NCI-H2029 (cell line): ENCODE measurements at regions not wholly inside any gene's neighbourhood (a gene's known extent, or its start where the extent isn't known, plus 50 kb on each side); places are given as distances from the start of the nearest gene placed in this dataset.
"Not testable (repeated sequence)": the region's sequence is repeated elsewhere in the genome, so short reads cannot be mapped to it uniquely, and the experiment has no call there.

ENCODE experiments used
- DNase-seq: peaks from one replicate; lab custom pipeline; 2025; lab: John Stamatoyannopoulos, UW

DNA sequence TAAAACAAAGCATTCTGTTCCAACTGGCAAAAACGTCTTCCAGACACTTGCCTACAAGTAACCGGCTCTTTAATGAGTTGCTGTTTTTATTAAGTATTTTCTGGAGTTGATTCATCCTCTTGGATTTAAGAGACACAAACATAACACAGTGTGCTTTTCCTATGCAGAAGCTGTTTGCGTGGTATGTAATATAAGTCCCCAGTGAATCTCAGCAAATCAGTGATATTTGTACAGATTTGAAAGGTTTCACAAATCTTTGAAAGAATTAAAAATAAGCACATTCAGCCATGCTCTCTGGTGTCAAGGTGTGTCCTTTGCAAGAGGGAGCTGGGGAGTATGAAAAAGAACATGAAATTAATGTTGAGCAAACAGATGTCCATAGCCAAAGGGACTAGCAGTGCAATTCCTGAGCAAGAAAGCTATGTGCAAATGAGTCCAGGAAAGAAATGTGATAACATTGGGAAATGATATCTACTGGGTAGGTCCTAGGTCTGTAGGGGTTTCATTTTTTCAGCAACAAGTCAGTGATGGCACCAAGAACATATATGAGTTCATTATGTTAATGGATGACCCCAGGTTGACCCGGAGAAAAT lies 170.1 kb upstream of the PHACTR1 start:
- no peak for DNase-seq

GRCh38 chr6:12548526-12548925 lies 168.0 kb upstream of the PHACTR1 start:
- DNase-seq: no peak

GRCh38 chr6:12549445-12549844 lies 167.1 kb upstream of the PHACTR1 start:
- not testable (repeated sequence) for DNase-seq

- DNase-seq: not testable (repeated sequence)
Observed at GRCh38 chr6:12554820-12555219, 161.7 kb upstream of the PHACTR1 start.

DNA sequence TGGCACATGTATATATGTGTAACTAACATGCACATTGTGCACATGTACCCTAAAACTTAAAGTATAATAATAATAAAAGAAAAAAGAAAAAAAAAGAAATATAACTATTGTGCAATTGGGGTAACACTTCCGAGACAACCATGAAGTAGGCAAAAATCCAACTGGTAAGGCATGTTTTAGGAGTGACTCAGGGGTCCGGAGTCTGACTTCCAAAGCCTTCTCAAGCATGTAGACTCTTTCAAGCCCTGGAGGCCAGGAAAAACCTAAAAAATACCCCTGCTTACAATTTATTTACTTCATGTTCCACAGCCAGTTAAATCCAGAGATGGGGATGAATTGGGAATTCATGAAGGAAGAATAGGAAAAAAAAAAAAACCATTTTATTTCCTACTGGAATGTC lies 161.3 kb upstream of the PHACTR1 start:
- DNase-seq: no peak

DNA sequence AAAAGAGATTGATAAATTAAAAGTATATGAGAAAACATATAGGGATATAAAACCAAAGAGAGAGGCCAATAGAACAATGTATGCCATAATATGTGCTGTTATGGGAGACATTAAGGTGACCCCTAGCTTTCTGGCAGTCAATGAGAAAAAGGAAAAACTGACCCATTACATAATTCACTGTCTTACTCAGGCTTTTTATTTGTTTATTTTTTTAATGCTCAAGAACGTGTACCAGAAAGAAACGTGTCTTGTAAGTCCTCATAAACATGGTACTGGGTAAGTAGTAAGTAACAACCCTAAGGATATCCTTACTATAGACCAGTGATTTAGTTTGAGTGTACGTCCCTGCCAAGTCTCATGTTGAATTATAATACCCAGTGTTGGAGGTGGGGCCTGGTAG lies 160.8 kb upstream of the PHACTR1 start:
- DNase-seq: no peak

- no peak for DNase-seq
Observed at GRCh38 chr6:12557765-12558164, 158.8 kb upstream of the PHACTR1 start.

DNA sequence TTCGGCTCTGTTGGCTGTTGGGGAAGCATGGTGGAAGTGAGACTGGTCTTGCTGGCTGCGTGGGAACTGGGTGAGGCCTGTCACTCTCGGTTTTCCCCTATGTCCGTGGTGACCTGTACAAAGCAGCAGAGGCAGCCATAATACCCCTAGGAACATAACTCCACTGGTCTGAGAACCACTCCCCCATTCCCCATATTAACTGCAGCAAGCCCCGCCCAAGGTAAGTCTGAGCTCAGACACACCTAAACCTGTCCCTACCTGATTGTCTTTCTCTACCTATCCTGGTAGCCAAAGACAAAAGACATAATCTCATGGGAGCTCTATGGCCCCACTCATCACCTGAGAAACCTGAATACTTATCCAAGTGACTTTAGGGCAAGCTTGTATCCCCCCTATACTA lies 156.3 kb upstream of the PHACTR1 start:
- no peak for DNase-seq

GRCh38 chr6:12566618-12567123 lies 149.9 kb upstream of the PHACTR1 start:
- no peak for DNase-seq

- DNase-seq: no peak
Observed at GRCh38 chr6:12567682-12568081, 148.9 kb upstream of the PHACTR1 start.

DNA sequence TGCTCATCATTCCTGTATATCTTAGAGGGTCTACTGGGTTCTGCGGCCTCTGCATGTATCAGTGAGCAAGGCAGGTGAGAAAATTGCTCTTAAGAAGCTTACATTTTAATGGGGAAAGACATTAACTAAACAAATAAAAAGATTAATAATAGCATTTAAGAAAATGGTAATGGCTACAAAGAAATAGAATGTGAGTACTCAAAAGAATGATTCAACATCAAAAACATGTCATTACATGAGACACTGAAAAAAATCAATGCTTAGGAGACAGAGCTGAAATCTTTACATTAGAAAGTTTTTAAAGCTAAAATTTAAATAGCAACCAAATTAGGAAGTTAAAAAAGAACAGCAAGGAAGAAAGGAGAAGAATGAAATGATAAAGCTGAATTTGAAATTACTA lies 146.9 kb upstream of the PHACTR1 start:
- DNase-seq: no peak

- DNase-seq: no peak
Observed at GRCh38 chr6:12570461-12571030, 146.0 kb upstream of the PHACTR1 start.

DNA sequence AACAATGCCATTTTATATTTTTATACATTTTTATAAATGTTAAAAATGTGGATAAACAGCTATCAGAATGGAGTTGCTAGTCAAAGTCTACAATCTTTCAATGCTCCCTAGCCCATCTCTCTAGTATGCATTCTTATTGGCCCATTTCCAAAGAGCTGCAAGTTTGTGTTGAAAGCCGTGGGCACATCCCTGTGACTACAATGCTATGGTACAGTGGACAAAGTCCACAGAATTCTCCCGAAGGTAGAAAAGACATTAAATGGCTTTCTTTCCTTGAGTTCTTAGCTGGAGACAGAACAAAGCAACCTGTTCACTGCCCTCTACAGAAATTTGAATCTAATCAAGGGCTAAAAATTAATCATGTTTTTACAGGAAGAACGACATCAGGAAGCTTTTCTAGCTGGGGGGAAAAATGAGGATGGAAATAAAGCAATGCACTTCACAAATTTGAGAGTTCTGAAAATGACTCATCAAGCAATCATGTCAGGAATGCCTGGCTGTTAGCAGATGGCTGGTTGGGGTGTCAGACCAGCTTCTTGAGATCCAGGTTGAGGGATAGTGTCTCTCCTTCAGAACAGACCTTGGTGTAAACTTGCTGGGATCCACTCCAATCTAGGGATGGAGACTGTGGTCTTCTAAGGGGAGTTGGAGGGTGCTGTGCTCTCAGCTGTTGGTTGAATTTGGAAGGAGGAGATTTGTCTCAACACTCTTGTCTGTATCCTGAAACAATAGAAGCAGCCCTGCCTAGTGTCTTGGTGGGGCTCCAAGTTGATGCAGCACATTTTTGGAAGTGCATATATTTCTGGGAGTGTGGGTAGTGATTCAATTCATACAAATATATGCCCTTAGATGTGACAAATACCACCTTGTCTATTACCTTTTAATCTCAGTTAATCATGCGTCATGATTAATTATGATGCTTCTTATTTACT lies 143.4 kb upstream of the PHACTR1 start:
- DNase-seq: no peak

- no peak for DNase-seq
Observed at GRCh38 chr6:12575961-12576360, 140.6 kb upstream of the PHACTR1 start.

DNA sequence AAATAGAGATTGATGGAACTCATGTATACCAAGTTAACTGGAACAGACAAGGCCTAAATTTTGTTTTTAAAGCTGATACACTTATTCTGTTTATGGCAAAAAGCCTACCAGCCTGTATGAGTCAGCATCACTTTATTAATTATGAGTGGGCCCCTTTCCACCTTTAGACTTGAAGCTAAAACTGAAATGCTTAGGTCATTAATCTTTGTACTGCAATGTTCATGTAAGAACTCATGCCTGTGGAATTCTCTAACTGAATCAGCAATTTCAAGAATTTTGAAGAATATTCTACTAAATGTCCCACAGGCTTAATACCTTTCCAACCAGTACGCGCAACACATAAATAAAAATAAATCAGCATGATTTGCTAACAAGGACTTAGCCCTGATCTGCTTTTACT lies 140.2 kb upstream of the PHACTR1 start:
- DNase-seq: no peak

- DNase-seq: no peak
Observed at GRCh38 chr6:12577124-12577850, 139.3 kb upstream of the PHACTR1 start.

DNA sequence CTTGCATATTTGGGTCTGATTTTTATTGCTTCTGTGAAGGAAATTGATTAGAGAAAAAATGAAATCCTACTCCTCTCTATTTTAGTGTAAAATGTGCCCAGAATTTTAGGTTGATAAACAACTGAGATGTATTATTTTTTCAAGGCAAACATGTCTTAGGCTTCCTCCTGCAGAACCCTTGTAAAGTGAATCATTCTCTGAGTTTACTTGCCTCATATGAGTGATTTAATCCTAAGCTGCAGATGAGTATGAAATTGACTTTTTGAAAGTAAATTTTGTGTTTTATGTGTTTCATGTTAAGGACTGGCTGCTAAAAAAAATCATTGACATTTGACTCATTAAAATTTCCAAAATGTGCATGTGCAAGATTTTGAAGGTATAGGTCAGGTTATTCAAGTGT lies 138.5 kb upstream of the PHACTR1 start:
- no peak for DNase-seq

- DNase-seq: no peak
Observed at GRCh38 chr6:12578751-12579150, 137.8 kb upstream of the PHACTR1 start.

- no peak for DNase-seq
Observed at GRCh38 chr6:12580290-12580689, 136.3 kb upstream of the PHACTR1 start.

- no peak for DNase-seq
Observed at GRCh38 chr6:12582421-12583110, 134.0 kb upstream of the PHACTR1 start.

- DNase-seq: no peak
Observed at GRCh38 chr6:12584631-12585405, 131.7 kb upstream of the PHACTR1 start.
